GM12878 (cell line): ENCODE measurements at regions not wholly inside any gene's neighbourhood (a gene's known extent, or its start where the extent isn't known, plus 50 kb on each side); places are given as distances from the start of the nearest gene placed in this dataset.

ENCODE experiments used
- ATAC-seq: fragments of 200-7000 bp; cut with Tn5 transposase; 3 replicates; pipeline ENCODE4 v1.9.1; 2020; ENCODE audit warnings: mild to moderate bottlenecking, moderate library complexity
- BruUV-seq: library from RNA; stranded (reverse); fragments of 400-500 nt; replicated peaks from 2 replicates; lab custom pipeline; 2021; lab: Mats Ljungman, UMichigan
- CTCF ChIA-PET: fragments of 300-600 bp; sonication (Branson Sonifier 250); formaldehyde crosslinking; extraction: SDS; loops from one replicate; lab custom pipeline; 2021; ENCODE audit warnings: inconsistent platforms; lab: Yijun Ruan, JAX
- POLR2A ChIA-PET: fragments of 350-600 bp; formaldehyde crosslinking; extraction: SDS; loops from one replicate; lab custom pipeline; 2021; ENCODE audit warnings: inconsistent platforms; lab: Charles Lee
- RAD21 ChIA-PET: fragments of 300-600 bp; sonication (Branson Sonifier 250); formaldehyde crosslinking; loops from one replicate; lab custom pipeline; 2023; ENCODE audit warnings: antibody characterized with exemption; ENCODE audit not compliant: unreplicated experiment; lab: Charles Lee
- SMC1A ChIA-PET: fragments of 300-600 bp; sonication (Branson Sonifier 250); formaldehyde crosslinking; loops from one replicate; lab custom pipeline; 2023; ENCODE audit not compliant: unreplicated experiment, uncharacterized antibody; lab: Charles Lee
- DNase-seq: peaks from one replicate; pipeline ENCODE4 v3.0.0-alpha.2; 2011; ENCODE audit warnings: low read depth, low spot score
- FAIRE-seq: peaks from 3 replicates; lab custom pipeline; 2011; peaks lifted over from hg19 to GRCh38; lab: Jason Lieb, UNC
- H2AFZ ChIP-seq: 2 replicates; pipeline ENCODE4 v1.6.0; 2011; ENCODE audit warnings: low read depth, low read length, control low read depth; ENCODE audit not compliant: control insufficient read depth
- H3K27ac ChIP-seq: 2 replicates; pipeline ENCODE4 v1.5.1; 2011; ENCODE audit warnings: control low read depth; ENCODE audit not compliant: control insufficient read depth, insufficient read depth
- H3K27me3 ChIP-seq, 2 experiments: replicated peaks in 1 of 2; 2 replicates each; pipeline versions ENCODE4 v1.6.0 to v1.6.1; 2011; ENCODE audit warnings: low read length in 1 of 2; ENCODE audit not compliant: control insufficient read depth in 2 of 2, insufficient read depth in 2 of 2
- H3K36me3 ChIP-seq, 2 experiments: 2 replicates each; pipeline ENCODE4 v1.5.1; 2011; ENCODE audit warnings: low read length in 1 of 2; ENCODE audit not compliant: control insufficient read depth in 2 of 2, insufficient read depth in 2 of 2
- H3K4me1 ChIP-seq: 2 replicates; pipeline ENCODE4 v1.6.1; 2011; ENCODE audit warnings: mild to moderate bottlenecking, low read length, moderate library complexity, mixed read lengths; ENCODE audit not compliant: control insufficient read depth, insufficient read depth
- H3K4me2 ChIP-seq: 2 replicates; pipeline ENCODE4 v1.6.0; 2011; ENCODE audit warnings: control low read depth; ENCODE audit not compliant: control insufficient read depth, insufficient read depth
- H3K4me3 ChIP-seq: fragments of 200-600 bp; sonication (generic); 2 replicates; pipeline ENCODE4 v1.5.1; 2016
- H3K79me2 ChIP-seq: 2 replicates; pipeline ENCODE4 v1.6.0; 2011; ENCODE audit warnings: low read length; ENCODE audit not compliant: control insufficient read depth, insufficient read depth
- H3K9ac ChIP-seq: 2 replicates; pipeline ENCODE4 v1.8.0; 2011; ENCODE audit warnings: low read length, control low read depth, mixed read lengths; ENCODE audit not compliant: control insufficient read depth, insufficient read depth
- H3K9me3 ChIP-seq: replicated peaks from 3 replicates; pipeline ENCODE4 v1.5.1; 2011; ENCODE audit warnings: mild to moderate bottlenecking, low read length; ENCODE audit not compliant: control insufficient read depth, insufficient read depth
- H4K20me1 ChIP-seq: 2 replicates; pipeline ENCODE4 v1.6.0; 2011; ENCODE audit not compliant: control insufficient read depth, insufficient read depth
- DPF2 ChIP-seq: fragments of 450-650 bp; IDR thresholded peaks from 2 replicates; pipeline ENCODE4 v1.6.1; 2017; ENCODE audit warnings: mild to moderate bottlenecking
- NFXL1 ChIP-seq: fragments of 450-650 bp; IDR thresholded peaks from 2 replicates; pipeline ENCODE4 v1.6.1; 2017; ENCODE audit warnings: antibody characterized with exemption, mild to moderate bottlenecking, borderline replicate concordance
- PAX8 ChIP-seq: fragments of 450-650 bp; IDR thresholded peaks from 2 replicates; pipeline ENCODE4 v1.6.1; 2017; ENCODE audit warnings: mild to moderate bottlenecking, moderate library complexity
- PML ChIP-seq: IDR thresholded peaks from 2 replicates; pipeline ENCODE4 v1.6.1; 2012; ENCODE audit warnings: low read length, inconsistent platforms
- RFX5 ChIP-seq: IDR thresholded peaks from 2 replicates; pipeline ENCODE4 v1.6.1; 2011; ENCODE audit warnings: low read depth, low read length, improper control_type of control experiment
- TCF7 ChIP-seq: IDR thresholded peaks from 2 replicates; pipeline ENCODE4 v1.6.1; 2014; ENCODE audit warnings: antibody characterized with exemption, borderline replicate concordance
- WGBS: methylation state at CpG from one replicate; pipeline ENCODE4 v1.1.6; 2016; ENCODE audit warnings: low lambda C conversion rate; ENCODE audit not compliant: insufficient replicate concordance, insufficient coverage; ENCODE audit errors: missing lambda C conversion rate; 5-methylcytosine and 5-hydroxymethylcytosine counted together
- in situ Hi-C: fragments of 300-500 bp; cut with MboI; formaldehyde crosslinking; loops from 9 replicates; pipeline ENCODE4 v1.14.3; 2018; ENCODE audit warnings: mixed read lengths
- intact Hi-C: fragments of 100-400 bp; cut with micrococcal nuclease; formaldehyde crosslinking; loops from one replicate; pipeline ENCODE4 v1.14.2; 2022; ENCODE audit not compliant: unreplicated experiment
- TF ChIP-seq, protein P1 (sequence below): fragments of 450-650 bp; IDR thresholded peaks from 2 replicates; pipeline ENCODE4 v1.6.1; 2016; ENCODE audit warnings: mild to moderate bottlenecking, moderate library complexity, borderline replicate concordance
- TF ChIP-seq, protein P2 (sequence below): fragments of 450-650 bp; IDR thresholded peaks from 2 replicates; pipeline ENCODE4 v1.6.1; 2017; ENCODE audit warnings: mild to moderate bottlenecking
- TF ChIP-seq, protein P3 (sequence below): IDR thresholded peaks from 2 replicates; pipeline ENCODE4 v1.6.1; 2012; ENCODE audit warnings: mild to moderate bottlenecking, low read depth, low read length
- TF ChIP-seq, protein P4 (sequence below): IDR thresholded peaks from 2 replicates; pipeline ENCODE4 v1.6.1; 2012; ENCODE audit warnings: low read depth, low read length, improper control_type of control experiment

DNA sequence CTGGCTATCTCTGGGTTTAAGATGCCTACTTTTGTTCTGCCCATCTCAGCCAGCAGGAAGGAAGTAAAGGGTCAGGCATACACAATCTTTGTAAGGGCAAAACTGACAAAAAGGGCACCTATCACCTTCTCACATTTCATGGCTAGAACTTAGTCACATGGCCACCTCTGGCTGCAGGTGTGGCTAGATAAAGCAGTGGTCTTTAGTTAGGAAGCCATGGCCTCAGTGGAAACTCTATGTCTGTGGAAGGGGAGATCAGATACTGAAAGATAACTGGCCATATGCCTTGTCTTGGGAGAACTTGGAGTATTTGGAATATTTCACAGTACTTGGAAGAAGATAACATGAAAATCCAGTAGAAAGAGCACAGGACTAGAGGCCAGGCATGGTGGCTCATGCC is 80.7 kb upstream of the TBL1XR1 start (continued):
- TF ChIP-seq, protein P1, sequence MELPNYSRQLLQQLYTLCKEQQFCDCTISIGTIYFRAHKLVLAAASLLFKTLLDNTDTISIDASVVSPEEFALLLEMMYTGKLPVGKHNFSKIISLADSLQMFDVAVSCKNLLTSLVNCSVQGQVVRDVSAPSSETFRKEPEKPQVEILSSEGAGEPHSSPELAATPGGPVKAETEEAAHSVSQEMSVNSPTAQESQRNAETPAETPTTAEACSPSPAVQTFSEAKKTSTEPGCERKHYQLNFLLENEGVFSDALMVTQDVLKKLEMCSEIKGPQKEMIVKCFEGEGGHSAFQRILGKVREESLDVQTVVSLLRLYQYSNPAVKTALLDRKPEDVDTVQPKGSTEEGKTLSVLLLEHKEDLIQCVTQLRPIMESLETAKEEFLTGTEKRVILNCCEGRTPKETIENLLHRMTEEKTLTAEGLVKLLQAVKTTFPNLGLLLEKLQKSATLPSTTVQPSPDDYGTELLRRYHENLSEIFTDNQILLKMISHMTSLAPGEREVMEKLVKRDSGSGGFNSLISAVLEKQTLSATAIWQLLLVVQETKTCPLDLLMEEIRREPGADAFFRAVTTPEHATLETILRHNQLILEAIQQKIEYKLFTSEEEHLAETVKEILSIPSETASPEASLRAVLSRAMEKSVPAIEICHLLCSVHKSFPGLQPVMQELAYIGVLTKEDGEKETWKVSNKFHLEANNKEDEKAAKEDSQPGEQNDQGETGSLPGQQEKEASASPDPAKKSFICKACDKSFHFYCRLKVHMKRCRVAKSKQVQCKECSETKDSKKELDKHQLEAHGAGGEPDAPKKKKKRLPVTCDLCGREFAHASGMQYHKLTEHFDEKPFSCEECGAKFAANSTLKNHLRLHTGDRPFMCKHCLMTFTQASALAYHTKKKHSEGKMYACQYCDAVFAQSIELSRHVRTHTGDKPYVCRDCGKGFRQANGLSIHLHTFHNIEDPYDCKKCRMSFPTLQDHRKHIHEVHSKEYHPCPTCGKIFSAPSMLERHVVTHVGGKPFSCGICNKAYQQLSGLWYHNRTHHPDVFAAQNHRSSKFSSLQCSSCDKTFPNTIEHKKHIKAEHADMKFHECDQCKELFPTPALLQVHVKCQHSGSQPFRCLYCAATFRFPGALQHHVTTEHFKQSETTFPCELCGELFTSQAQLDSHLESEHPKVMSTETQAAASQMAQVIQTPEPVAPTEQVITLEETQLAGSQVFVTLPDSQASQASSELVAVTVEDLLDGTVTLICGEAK: no peak
- TF ChIP-seq PML: no peak
- TF ChIP-seq, protein P2, sequence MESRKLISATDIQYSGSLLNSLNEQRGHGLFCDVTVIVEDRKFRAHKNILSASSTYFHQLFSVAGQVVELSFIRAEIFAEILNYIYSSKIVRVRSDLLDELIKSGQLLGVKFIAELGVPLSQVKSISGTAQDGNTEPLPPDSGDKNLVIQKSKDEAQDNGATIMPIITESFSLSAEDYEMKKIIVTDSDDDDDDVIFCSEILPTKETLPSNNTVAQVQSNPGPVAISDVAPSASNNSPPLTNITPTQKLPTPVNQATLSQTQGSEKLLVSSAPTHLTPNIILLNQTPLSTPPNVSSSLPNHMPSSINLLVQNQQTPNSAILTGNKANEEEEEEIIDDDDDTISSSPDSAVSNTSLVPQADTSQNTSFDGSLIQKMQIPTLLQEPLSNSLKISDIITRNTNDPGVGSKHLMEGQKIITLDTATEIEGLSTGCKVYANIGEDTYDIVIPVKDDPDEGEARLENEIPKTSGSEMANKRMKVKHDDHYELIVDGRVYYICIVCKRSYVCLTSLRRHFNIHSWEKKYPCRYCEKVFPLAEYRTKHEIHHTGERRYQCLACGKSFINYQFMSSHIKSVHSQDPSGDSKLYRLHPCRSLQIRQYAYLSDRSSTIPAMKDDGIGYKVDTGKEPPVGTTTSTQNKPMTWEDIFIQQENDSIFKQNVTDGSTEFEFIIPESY: no peak

DNA sequence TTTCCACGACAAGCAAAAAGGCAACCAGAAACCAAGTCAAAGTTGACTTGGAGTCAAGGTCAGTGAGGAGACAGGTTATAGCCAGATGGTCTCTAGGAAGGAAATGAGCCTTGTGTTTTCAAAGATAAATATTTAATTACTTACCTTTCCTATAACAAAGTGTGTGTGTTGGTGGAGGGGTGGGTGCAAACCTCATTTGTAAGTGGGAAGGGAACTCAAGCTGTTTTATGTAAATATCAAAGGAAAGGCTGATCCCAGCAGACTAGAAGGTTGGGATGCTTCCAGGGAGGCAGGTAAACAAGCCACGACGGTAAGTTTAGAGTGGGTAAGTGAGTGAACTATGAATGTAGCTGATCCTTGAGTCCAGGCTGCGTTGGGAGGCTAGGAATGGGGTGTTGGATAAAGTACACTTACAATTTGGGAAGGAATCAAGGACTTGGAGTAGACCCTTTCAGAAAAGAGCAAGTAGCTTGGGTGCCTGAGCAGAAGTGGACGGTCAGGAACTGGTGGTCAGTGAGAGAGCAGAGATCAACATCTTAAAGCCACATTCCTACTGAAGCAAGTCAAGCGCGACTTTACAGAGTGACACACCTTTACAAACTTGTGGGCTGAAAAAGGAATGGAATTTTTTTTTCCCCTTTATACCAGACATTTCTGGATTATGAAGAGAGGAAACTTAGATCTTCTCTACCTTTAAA is 82.0 kb upstream of the TBL1XR1 start:
- RAD21 ChIA-PET: no interaction called here
- H3K4me2 ChIP-seq: no peak overlapping the region
- FAIRE-seq: no peak
- TF ChIP-seq, protein P3, sequence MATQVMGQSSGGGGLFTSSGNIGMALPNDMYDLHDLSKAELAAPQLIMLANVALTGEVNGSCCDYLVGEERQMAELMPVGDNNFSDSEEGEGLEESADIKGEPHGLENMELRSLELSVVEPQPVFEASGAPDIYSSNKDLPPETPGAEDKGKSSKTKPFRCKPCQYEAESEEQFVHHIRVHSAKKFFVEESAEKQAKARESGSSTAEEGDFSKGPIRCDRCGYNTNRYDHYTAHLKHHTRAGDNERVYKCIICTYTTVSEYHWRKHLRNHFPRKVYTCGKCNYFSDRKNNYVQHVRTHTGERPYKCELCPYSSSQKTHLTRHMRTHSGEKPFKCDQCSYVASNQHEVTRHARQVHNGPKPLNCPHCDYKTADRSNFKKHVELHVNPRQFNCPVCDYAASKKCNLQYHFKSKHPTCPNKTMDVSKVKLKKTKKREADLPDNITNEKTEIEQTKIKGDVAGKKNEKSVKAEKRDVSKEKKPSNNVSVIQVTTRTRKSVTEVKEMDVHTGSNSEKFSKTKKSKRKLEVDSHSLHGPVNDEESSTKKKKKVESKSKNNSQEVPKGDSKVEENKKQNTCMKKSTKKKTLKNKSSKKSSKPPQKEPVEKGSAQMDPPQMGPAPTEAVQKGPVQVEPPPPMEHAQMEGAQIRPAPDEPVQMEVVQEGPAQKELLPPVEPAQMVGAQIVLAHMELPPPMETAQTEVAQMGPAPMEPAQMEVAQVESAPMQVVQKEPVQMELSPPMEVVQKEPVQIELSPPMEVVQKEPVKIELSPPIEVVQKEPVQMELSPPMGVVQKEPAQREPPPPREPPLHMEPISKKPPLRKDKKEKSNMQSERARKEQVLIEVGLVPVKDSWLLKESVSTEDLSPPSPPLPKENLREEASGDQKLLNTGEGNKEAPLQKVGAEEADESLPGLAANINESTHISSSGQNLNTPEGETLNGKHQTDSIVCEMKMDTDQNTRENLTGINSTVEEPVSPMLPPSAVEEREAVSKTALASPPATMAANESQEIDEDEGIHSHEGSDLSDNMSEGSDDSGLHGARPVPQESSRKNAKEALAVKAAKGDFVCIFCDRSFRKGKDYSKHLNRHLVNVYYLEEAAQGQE: no peak
- TF ChIP-seq TCF7 (no peak), RFX5 (no peak), NFXL1 (no peak), PAX8 (no peak), DPF2 (no peak)
- TF ChIP-seq, protein P4, sequence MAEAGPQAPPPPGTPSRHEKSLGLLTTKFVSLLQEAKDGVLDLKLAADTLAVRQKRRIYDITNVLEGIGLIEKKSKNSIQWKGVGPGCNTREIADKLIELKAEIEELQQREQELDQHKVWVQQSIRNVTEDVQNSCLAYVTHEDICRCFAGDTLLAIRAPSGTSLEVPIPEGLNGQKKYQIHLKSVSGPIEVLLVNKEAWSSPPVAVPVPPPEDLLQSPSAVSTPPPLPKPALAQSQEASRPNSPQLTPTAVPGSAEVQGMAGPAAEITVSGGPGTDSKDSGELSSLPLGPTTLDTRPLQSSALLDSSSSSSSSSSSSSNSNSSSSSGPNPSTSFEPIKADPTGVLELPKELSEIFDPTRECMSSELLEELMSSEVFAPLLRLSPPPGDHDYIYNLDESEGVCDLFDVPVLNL: no peak

More for the DNA sequence above, 82.0 kb upstream of the TBL1XR1 start:
- Histone ChIP-seq H3K36me3 (no peaks in the 10 kb centered on the region), H3K9ac (no peak overlapping the region), H3K4me1 (no peaks in the 10 kb centered on the region; the same call in 1 of the 2 replicates), H3K79me2 (no peaks in the 10 kb centered on the region), H4K20me1 (no peaks in the 10 kb centered on the region), H3K4me3 (no peak overlapping the region), H3K27me3 (no peaks in the 10 kb centered on the region), H3K9me3 (peaks cover 5% of the 10 kb centered on the region; the same call in 2 of the 3 replicates), H2AFZ (no peak overlapping the region), H3K27ac (no peak overlapping the region)
- 61% methylated on average over 7 of the region's 7 CpGs for WGBS
- POLR2A ChIA-PET: no interaction called here
- BruUV-seq: no TSS peak
- SMC1A ChIA-PET: no interaction called here
- in situ Hi-C loops: no loop called here
- DNase-seq (no peak), ATAC-seq (no peak)
- intact Hi-C loops: no loop called here
- CTCF ChIA-PET: no interaction called here
